Stimulated activated CD8-positive, alpha-beta memory T cell treated with anti-CD3 and anti-CD28 coated beads, Interleukin-15, amount 100 ng/mL, for 1 hour (primary cell): ENCODE measurements at regions not wholly inside any gene's neighbourhood (a gene's known extent, or its start where the extent isn't known, plus 50 kb on each side); places are given as distances from the start of the nearest gene placed in this dataset.
"Not testable (repeated sequence)": the region's sequence is repeated elsewhere in the genome, so short reads cannot be mapped to it uniquely, and the experiment has no call there.

Source experiments
- DNase-seq: peaks from one replicate; pipeline ENCODE4 v3.0.0-alpha.2; 2020; ENCODE audit warnings: low read depth

DNA sequence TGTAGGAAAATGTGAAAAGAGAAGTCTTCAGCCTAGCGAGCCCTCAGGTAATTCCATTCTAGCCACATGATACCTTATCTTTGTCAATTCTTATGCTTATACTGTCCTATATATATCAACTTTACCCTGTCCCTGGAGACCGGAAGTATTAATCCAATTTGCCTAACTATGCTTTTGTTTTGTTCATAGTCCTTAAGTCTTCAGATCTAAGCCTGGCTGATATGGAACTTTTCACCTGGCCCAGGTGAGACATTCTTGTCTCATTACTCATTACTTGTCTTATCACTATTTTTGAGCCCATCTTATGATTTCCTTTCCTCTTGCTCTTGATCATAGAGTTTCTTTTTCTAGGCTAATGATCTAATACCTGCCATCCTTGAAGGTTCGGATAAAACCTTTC lies 194.1 kb upstream of the FANCL start:
- no peak for DNase-seq

DNA sequence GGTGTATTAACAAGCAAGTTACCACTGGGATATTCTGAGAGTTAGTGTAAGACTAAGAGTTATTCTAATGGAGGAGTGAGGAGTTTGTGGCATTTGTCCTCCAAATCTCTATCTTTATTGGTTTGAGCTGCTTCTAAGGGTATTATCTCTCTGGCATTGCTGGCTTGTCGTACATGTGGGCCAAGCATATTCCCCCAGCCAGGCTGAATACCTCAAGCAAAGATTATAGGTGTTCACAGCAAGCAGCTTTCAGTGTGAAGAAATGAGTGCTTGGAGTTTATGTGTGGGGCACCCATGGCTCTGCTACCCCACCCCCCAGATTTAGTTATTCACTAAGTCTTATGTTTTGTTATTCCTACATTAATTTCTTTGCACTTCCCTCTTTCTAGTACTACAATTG lies 193.6 kb upstream of the FANCL start:
- no peak for DNase-seq

DNA sequence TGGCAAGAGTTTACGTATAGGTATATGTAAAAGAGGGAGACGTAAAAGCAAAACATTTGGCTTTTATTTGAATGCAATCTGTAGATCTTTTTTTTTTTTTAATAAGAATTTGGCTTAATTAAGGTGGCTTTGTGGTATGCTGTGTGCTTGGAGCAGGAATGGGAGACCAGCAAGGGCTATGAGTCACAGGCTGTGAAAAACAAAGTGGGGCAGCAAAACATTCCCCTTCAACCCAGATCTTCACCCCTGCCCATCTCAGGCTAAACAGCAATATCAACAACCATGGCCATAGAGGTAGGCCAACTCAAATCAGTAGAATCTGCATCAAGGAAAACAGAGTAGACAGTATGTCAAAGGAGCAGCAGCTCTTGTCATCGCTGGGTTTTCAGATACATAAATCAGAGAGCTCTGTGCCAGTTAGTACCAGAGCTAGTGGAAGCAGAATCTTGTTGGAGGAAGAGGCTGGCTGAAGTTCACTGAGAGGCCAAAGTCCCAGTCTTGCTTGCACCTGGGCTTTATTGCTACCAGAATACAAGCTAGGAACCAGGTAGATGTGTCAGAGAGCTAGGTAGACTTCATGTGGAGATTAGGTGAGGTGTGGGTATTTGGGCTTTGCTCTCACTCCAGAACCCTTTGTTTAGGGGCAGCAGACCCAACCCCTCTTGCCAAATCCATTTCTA lies 191.5 kb upstream of the FANCL start:
- no peak for DNase-seq

GRCh38 chr2:58429014-58429875 lies 188.1 kb upstream of the FANCL start:
- DNase-seq, result no peak

- DNase-seq, result no peak
Measured at GRCh38 chr2:58428096-58429013, 187.2 kb upstream of the FANCL start.

DNA sequence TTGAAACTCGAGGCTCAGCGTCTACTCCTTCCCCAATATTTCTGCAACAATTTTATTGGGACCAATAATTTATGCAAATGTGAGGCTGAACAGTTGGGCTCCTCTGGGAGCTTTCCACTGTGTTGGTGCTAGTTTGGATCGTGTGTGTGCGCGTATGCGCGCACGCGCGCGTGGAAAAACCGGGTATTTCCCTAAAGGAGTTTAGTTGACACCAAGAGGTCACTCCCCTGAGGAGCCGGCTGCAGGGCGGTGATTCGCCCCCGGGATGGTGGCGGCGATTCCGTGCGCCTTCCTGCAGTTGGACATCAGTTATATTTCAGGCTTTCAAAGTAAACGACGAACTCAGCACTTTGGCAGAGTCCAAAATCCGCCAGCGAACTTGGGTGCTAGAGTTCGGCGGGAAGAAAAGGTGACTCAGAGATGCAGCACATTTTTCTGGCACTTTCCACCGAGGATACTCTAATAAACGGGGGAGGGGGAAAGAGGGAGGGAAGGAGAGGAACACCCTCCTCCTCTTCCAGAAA lies 186.5 kb upstream of the FANCL start:
- no peak for DNase-seq

DNA sequence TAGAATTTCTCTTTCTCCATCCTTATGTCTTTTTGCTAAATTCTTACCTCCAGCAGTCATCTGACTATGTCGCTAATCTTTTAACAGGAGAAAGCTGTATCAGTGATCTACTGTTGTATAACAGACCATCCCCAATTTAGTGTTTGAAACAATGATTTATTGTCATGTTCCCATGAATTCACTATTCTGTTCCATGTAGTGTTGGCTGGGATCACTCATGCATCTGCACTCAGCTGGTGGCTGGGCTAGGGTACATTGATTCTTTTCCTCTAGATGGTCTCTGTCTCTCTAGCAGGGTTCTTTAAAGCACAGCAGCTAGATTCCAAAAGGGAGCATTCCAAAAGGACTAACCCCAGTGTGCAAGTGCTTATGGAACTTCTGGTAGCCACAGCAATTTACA lies 184.2 kb upstream of the FANCL start:
- DNase-seq, result no peak

DNA sequence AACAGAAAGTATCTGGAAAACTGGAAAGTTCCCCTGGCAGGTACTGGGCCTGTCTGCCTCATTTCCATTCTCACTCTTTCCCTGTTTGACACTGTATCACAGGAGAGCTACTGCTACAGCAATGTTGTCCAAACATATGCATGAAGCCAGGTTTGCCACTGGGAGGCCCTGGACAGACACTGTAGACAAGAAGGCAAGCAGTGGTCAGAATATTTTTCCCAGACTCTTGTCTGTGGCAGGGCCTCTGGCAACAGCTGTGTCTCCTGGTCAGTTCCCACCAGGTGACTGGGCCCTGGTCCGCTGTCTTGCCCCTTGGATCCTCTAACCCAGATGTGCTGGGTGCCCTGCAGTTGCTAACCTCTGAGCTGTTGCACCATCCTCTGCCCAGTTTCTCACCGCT lies 178.9 kb upstream of the FANCL start:
- no peak for DNase-seq

DNA sequence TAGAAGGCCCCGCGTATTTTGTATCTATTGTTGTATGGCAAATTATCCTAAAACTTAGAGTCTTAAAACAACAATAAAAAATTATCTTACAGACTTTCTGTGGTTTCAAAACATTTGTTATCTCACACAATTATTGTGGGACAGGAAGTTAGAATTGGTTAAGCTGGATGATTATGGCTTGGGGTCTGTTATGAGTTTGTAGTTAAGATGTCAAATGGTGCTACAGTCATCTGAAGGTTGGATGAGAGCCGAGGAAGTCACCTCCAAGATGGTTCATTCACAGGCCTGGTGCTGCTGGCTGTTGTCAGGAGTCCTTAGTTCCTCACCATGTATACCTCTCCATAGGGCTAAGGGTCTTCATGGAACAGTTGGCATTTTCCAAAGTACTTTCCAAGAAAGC lies 175.6 kb upstream of the FANCL start:
- DNase-seq, result no peak

DNA sequence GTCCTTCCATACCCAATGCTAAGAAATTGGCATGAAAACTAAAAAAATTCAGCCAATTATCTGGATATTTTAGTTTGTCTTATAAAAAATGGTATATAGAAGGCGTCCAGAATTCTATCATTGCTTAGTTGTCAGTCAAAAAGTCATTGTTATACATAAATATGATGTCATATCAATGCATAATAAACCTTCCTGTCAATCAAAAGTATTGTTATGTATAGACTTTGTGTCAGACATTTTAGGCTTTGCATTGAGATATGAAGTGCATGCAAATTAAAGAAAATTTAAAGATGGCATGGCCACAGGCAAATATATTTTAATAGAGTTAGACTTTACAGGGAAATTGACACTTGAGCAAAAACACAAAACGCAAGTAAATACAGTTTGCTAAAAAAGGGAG lies 173.4 kb upstream of the FANCL start:
- no peak for DNase-seq

GRCh38 chr2:58410549-58410948 lies 169.4 kb upstream of the FANCL start:
- no peak for DNase-seq

GRCh38 chr2:58407487-58407886 lies 166.4 kb upstream of the FANCL start:
- DNase-seq, result no peak

DNA sequence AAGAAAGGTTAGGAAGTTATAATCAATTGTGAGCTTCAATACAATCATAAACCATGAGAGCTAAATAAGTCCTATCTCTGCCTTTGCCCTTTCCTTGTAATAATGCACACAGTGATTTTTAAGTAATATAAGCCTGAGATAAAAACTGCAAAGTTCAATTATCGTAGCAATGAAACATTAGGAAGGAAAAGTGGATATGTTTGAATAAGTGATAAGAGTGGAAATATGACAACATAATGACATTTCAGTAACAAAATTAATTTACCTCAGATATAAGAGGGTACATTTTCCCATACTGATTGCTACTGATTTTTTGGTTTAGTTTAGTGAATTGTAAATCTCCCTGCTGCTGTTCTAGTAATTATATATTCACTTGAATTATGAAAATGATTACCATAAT lies 164.2 kb upstream of the FANCL start:
- DNase-seq, result no peak

GRCh38 chr2:58401936-58402335 lies 160.8 kb upstream of the FANCL start:
- DNase-seq, result no peak

DNA sequence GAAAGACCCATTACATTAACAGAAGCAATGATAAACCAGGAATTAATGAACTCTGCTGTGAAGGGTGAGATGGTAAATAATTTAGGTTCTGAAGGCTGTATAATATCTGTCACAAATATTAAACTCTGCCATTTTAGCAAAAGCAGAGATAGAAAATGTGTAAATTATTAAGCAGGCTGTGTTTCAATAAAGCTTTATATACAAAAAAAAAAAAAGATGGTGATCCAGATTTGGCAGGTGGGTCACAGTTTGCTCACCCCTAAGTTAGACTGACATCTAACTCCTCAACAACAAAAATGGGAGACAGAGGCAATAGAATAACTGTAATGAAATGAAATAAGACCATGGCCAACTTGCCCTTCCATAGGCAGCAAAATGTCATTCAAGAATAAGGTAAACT lies 157.3 kb upstream of the FANCL start:
- no peak for DNase-seq

- no peak for DNase-seq
Measured at GRCh38 chr2:58387701-58388100, 146.6 kb upstream of the FANCL start.

DNA sequence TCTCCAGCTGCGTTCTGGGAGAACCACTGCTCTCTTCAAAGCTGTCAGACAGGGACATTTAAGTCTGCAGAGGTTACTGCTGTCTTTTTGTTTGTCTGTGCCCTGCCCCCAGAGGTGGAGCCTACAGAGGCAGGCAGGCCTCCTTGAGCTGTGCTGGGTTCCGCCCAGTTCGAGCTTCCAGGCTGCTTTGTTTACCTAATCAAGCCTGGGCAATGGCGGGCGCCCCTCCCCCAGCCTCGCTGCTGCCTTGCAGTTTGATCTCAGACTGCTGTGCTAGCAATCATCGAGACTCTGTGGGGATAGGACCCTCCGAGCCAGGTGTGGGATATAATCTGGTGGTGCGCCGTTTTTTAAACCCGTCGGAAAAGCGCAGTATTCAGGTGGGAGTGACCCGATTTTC lies 145.8 kb upstream of the FANCL start:
- not testable (repeated sequence) for DNase-seq

GRCh38 chr2:58378152-58378551 lies 137.0 kb upstream of the FANCL start:
- DNase-seq, result no peak

DNA sequence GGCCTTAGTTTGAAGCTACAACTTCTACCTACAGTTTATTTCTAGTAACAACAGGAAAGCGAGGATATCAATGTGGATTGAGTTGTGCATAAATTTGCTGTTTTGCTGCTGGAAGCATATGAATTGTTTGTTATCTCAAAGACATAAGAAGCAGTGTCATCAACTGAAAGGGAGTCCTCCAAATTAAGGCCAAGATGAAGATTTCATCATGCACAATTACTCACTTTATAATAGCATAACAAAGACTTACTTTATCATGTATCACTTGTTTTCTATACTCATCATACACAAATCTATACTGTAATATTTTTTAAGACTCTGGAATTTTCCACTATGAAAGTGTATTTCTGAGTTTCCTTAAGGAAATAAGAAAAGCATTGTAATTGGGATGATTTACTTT lies 136.1 kb upstream of the FANCL start:
- no peak for DNase-seq

- DNase-seq, result no peak
Measured at GRCh38 chr2:58376592-58376991, 135.5 kb upstream of the FANCL start.

DNA sequence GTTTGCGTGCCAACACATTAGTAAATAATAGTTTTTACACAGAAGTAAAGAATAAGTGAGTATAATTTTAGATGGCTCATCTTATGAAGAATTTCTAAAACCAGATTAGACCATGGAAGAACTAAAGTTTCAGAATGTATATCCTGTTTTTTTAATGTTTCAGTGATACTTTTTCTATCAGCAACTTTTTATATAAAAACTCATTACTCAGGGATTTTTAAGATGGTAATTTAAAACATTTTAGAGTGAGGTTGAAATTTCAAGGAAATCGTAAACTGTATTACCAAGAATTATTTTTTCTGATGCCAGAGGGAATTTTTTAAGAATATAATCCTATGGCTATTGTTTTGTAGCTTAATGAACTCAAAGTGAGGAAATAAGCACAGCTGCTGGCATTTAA lies 128.5 kb upstream of the FANCL start:
- no peak for DNase-seq

GRCh38 chr2:58364098-58364497 lies 123.0 kb upstream of the FANCL start:
- DNase-seq, result no peak
